Activated CD4-positive, alpha-beta memory T cell treated with anti-CD3 and anti-CD28 coated beads, Interleukin-2, amount 10 ng/mL, durations not matched to agents 7 days and 5 days (primary cell): ENCODE measurements at regions not wholly inside any gene's neighbourhood (a gene's known extent, or its start where the extent isn't known, plus 50 kb on each side); places are given as distances from the start of the nearest gene placed in this dataset.

Experiments used
- CTCF ChIA-PET: fragments of 350-600 bp; sonication (Branson Sonifier 250); formaldehyde crosslinking; loops from one replicate; lab custom pipeline; 2021; ENCODE audit warnings: antibody characterized with exemption, inconsistent platforms; lab: Charles Lee
- POLR2A ChIA-PET: fragments of 350-600 bp; sonication (Branson Sonifier 250); formaldehyde crosslinking; loops from one replicate; lab custom pipeline; 2021; ENCODE audit warnings: antibody characterized with exemption; lab: Charles Lee
- DNase-seq: peaks from one replicate; pipeline ENCODE4 v3.0.0-alpha.2; 2020
- H3K27ac Mint-ChIP-seq: one replicate; pipeline ENCODE4 v1.8.0; 2021; ENCODE audit warnings: mild to moderate bottlenecking, mixed read lengths
- H3K27me3 Mint-ChIP-seq: one replicate; pipeline ENCODE4 v1.8.0; 2021; ENCODE audit warnings: mixed read lengths
- H3K36me3 Mint-ChIP-seq: one replicate; pipeline ENCODE4 v1.8.0; 2021; ENCODE audit warnings: low read depth, mixed read lengths
- H3K4me1 Mint-ChIP-seq: one replicate; pipeline ENCODE4 v1.8.0; 2021; ENCODE audit warnings: mixed read lengths
- H3K4me3 Mint-ChIP-seq: one replicate; pipeline ENCODE4 v1.8.0; 2021; ENCODE audit warnings: mild to moderate bottlenecking, mixed read lengths
- H3K9me3 Mint-ChIP-seq: one replicate; pipeline ENCODE4 v1.8.0; 2021; ENCODE audit warnings: mixed read lengths

- Mint-ChIP-seq H3K4me1 (no peaks in the 10 kb centered on the region), H3K4me3 (no peak overlapping the region), H3K27me3 (peaks cover 8% of the 10 kb centered on the region), H3K36me3 (no peaks in the 10 kb centered on the region), H3K9me3 (no peaks in the 10 kb centered on the region), H3K27ac (no peak overlapping the region)
- CTCF ChIA-PET: no interaction called here
- no peak for DNase-seq
- POLR2A ChIA-PET: no interaction called here
Observed at GRCh38 chr15:47971637-47972036, 149.2 kb upstream of the SLC24A5 start.

DNA sequence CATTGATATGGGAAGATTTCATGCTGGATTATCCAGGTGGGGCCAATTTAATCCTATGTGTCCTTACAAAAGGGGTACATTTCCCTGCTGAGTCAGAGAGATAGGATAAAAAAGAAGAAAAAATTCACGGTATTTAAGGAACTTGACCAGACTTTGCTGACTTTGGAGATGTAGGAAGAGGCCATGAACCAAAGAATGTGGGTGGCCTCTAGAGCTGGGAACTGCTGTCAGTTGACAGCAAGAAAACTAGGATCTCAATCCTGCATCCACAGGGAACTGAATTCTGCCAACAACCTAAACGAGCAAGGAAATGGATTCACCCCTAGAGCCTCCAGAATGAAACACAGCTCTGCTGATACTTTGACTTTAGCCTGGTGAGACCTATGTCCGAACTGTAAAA, 148.1 kb upstream of the SLC24A5 start:
- no peaks in the 10 kb centered on the region for H3K9me3 Mint-ChIP-seq
- ChIA-PET POLR2A (no interaction called here), CTCF (no interaction called here)
- H3K36me3 Mint-ChIP-seq: no peaks in the 10 kb centered on the region
- H3K27me3 Mint-ChIP-seq: peaks cover 9% of the 10 kb centered on the region
- no peak overlapping the region for H3K4me3 Mint-ChIP-seq
- DNase-seq: no peak
- H3K4me1 Mint-ChIP-seq: no peaks in the 10 kb centered on the region
- H3K27ac Mint-ChIP-seq: no peak overlapping the region

DNA sequence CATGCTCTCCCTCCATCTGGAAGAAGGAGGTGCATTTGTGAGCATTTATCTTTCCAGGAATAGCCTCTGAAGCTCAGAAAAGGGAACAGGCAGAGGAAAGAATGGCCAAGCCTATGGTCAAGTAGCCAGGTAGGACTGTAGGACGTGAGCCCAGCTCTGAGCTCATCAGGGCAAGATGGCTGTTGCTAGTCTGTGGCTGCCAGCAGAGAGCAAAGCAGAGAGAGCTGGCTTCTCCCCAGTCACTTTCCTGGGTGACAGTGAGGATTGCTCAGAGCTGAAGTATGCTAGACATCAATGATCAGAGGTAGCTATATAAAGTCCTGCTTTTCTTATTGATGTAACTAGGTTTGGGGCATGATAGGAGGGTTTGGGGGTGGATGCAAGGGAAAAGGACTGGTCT, 146.1 kb upstream of the SLC24A5 start:
- DNase-seq: no peak
- CTCF ChIA-PET: interaction anchor here (2.2 kb wide), 1 partner anchor 13 kb away, joined by 5 read pairs; no protein-coding TSS in a partner anchor
- Mint-ChIP-seq H3K27ac (no peak overlapping the region), H3K27me3 (peaks cover 14% of the 10 kb centered on the region), H3K4me1 (no peaks in the 10 kb centered on the region), H3K36me3 (no peaks in the 10 kb centered on the region), H3K9me3 (no peaks in the 10 kb centered on the region), H3K4me3 (no peak overlapping the region)
- POLR2A ChIA-PET: no interaction called here

DNA sequence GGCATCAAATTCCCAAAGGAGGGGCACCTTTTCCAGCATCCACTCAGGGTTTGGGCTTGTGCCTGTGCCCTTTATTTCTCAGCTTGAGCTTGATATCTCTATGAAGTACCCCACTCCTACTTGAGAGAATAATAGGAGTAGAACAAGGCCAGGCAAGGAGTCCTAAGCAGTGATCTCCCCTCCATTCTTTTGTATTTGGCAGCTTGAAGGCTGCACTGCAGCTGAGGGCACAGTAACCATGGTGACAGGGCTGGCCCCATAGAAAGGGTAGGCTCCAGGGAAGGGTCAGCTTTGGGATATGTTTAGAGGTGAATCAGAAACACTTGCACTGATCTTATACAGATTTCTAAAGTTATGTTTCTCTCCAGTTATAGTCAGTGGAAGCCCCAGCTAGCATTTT, 145.4 kb upstream of the SLC24A5 start:
- Mint-ChIP-seq H3K27me3 (peaks cover 14% of the 10 kb centered on the region), H3K27ac (no peak overlapping the region)
- CTCF ChIA-PET: interaction anchor here (2.2 kb wide), 1 partner anchor 12 kb away, joined by 5 read pairs; no protein-coding TSS in a partner anchor

DNA sequence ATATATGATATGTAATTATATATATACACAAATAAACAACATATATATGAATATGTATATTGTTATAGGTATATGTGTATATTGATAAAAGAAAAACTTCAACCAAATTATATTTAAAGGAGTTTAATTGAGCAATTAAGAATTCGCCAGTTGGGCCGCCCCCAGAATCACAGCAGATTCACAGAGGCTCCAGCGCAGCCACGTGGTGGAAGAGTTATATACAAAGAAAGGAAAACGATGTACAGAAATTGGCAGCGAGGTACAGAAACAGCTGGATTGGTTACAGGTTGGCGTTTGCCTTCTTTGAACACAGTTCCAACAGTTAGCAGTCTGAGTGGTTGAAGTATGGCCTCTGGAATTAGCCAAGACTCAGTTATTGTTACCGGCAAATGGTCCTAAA, 137.3 kb upstream of the SLC24A5 start:
- H3K4me3 Mint-ChIP-seq: no peak overlapping the region
- no peak for DNase-seq
- no peaks in the 10 kb centered on the region for H3K4me1 Mint-ChIP-seq
- no peaks in the 10 kb centered on the region for H3K9me3 Mint-ChIP-seq
- H3K36me3 Mint-ChIP-seq: no peaks in the 10 kb centered on the region
- no peak overlapping the region for H3K27ac Mint-ChIP-seq
- ChIA-PET POLR2A (no interaction called here), CTCF (no interaction called here)
- H3K27me3 Mint-ChIP-seq: peaks cover 13% of the 10 kb centered on the region

More for the DNA sequence above, 145.4 kb upstream of the SLC24A5 start:
- Mint-ChIP-seq H3K4me3 (no peak overlapping the region), H3K4me1 (no peaks in the 10 kb centered on the region), H3K9me3 (no peaks in the 10 kb centered on the region), H3K36me3 (no peaks in the 10 kb centered on the region)
- DNase-seq: no peak
- POLR2A ChIA-PET: no interaction called here

DNA sequence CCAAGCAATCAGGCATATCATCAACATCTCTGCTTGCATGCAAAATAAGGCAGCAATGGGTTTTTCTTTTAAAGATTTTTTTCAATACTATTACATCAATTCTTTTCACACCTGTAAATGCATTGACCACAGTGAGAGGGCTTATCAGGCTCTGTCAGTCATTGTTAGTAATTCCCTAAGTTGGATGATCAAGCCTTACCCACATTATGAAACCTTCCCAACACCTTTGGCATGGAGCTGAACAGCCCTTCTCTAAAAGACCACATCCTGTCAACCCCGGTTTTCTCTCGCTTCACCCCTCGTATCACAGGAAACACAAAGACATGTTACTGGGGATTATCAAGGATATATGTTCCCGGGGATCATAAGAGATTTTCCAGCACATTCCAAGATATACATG, 135.2 kb upstream of the SLC24A5 start:
- Mint-ChIP-seq H3K9me3 (no peaks in the 10 kb centered on the region), H3K36me3 (no peaks in the 10 kb centered on the region), H3K4me3 (no peak overlapping the region), H3K27ac (no peak overlapping the region), H3K4me1 (no peaks in the 10 kb centered on the region), H3K27me3 (peaks cover 10% of the 10 kb centered on the region)
- ChIA-PET POLR2A (no interaction called here), CTCF (no interaction called here)
- no peak for DNase-seq

- Mint-ChIP-seq H3K36me3 (no peaks in the 10 kb centered on the region), H3K27ac (no peak overlapping the region), H3K27me3 (peaks cover 10% of the 10 kb centered on the region), H3K4me3 (no peak overlapping the region), H3K9me3 (no peaks in the 10 kb centered on the region), H3K4me1 (no peaks in the 10 kb centered on the region)
- no peak for DNase-seq
- ChIA-PET POLR2A (no interaction called here), CTCF (interaction anchor here (0.8 to 2.8 kb wide), 7 partner anchors 9 to 792 kb away, joined by 3 to 27 read pairs (median 5); no protein-coding TSS in a partner anchor)
Observed at GRCh38 chr15:47987461-47987860, 133.3 kb upstream of the SLC24A5 start.

- Mint-ChIP-seq H3K4me3 (no peak overlapping the region), H3K36me3 (no peaks in the 10 kb centered on the region), H3K4me1 (no peaks in the 10 kb centered on the region), H3K27ac (no peak overlapping the region), H3K27me3 (peaks cover 10% of the 10 kb centered on the region), H3K9me3 (no peaks in the 10 kb centered on the region)
- DNase-seq: peak; percentile 19
- CTCF ChIA-PET: interaction anchor here (0.8 to 2.8 kb wide), 7 partner anchors 9 to 793 kb away, joined by 3 to 27 read pairs (median 5); no protein-coding TSS in a partner anchor
- POLR2A ChIA-PET: no interaction called here
Observed at GRCh38 chr15:47987908-47988532, 132.8 kb upstream of the SLC24A5 start.

DNA sequence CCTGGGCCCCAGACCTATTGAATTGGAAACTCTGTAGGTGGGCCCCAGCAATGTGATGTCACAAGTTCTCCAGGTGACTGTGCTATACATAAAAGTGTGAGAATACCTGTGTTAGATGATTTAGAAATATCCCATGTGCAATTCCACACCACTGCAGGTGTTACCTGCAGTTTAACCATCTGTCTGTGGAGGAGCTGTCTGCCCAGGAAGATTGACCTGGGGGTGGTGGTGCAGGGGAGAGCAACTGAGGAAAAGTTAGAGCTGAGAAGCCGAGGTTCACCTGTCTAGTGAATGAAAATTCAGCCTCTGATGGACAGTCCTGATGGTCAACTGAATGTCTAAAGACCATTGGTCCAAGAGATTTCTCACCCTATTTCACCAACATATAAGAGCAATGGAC, 132.2 kb upstream of the SLC24A5 start:
- ChIA-PET POLR2A (no interaction called here), CTCF (interaction anchor here (1.2 to 2.8 kb wide), 4 partner anchors 29 to 794 kb away, joined by 3 to 27 read pairs (median 9); no protein-coding TSS in a partner anchor)
- DNase-seq: no peak
- H3K36me3 Mint-ChIP-seq: no peaks in the 10 kb centered on the region
- H3K4me3 Mint-ChIP-seq: no peak overlapping the region
- no peak overlapping the region for H3K27ac Mint-ChIP-seq
- H3K27me3 Mint-ChIP-seq: peaks cover 10% of the 10 kb centered on the region
- H3K4me1 Mint-ChIP-seq: no peaks in the 10 kb centered on the region
- H3K9me3 Mint-ChIP-seq: no peaks in the 10 kb centered on the region

DNA sequence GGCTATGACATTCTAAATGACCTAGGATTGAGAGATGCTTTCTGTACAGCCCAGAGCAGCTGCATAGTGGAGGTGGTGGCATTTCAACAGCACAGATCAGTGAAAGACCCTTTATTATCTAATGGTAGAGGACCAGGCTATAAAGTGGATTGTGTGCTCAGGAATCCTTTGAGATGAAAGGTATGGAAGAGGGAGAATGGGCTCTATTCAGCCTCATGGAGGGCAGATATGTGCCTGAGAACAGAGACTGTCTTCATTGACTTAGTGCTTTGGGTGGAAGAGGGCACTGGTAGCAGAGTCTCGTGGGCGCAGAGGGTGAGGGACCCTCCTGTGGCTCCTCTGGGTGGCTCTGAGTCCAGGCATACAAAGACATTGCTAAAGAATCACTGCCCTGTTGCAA, 130.0 kb upstream of the SLC24A5 start:
- Mint-ChIP-seq H3K36me3 (no peaks in the 10 kb centered on the region), H3K9me3 (no peaks in the 10 kb centered on the region), H3K4me3 (no peak overlapping the region), H3K27me3 (peaks cover 10% of the 10 kb centered on the region), H3K4me1 (no peaks in the 10 kb centered on the region), H3K27ac (no peak overlapping the region)
- CTCF ChIA-PET: no interaction called here
- DNase-seq: no peak
- POLR2A ChIA-PET: no interaction called here

DNA sequence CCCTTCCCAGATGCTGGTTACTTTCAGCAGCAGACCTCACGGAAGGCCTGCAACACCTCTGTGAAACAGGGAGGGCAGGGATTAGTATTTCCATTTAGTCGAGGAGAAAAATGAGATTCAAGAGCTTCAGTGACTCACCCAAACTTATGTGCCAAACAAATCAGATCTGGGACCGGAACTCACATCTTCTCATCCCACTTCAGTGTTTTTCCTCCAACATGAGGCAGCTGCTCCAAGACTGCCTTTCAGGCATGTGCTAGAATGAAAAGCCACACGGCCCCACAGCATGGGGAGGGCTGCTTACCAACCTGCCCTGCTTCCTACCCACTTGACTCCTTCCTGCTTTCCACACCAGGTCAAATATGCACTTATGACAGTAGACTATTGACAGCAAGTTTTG, 129.4 kb upstream of the SLC24A5 start:
- no peaks in the 10 kb centered on the region for H3K4me1 Mint-ChIP-seq

DNA sequence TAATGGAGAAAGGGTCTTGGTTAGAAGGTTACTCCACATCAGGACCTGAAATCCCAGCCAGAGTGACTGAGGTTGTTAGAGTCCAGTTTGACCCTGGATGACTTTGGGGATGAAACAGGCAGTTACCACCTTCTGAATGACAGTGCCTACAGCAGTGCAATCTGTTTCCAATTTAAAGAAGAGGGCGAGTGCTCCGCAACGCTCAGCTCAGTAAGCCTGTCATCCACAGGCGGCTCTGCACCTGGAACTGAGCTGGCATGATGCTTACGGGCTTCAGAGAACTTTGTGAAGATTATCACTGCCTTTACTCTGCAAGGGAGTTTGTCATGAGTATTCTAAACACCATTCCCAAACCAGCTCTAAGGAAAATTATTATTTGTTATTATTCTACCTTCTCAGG, 127.7 kb upstream of the SLC24A5 start:
- DNase-seq: no peak
- H3K27ac Mint-ChIP-seq: no peak overlapping the region
- H3K27me3 Mint-ChIP-seq: no peaks in the 10 kb centered on the region
- H3K9me3 Mint-ChIP-seq: no peaks in the 10 kb centered on the region
- H3K4me1 Mint-ChIP-seq: no peaks in the 10 kb centered on the region
- H3K4me3 Mint-ChIP-seq: no peak overlapping the region
- ChIA-PET CTCF (no interaction called here), POLR2A (no interaction called here)
- no peaks in the 10 kb centered on the region for H3K36me3 Mint-ChIP-seq

More for the DNA sequence above, 129.4 kb upstream of the SLC24A5 start:
- Mint-ChIP-seq H3K27me3 (peaks cover 9% of the 10 kb centered on the region), H3K4me3 (no peak overlapping the region), H3K9me3 (no peaks in the 10 kb centered on the region), H3K27ac (no peak overlapping the region), H3K36me3 (no peaks in the 10 kb centered on the region)
- POLR2A ChIA-PET: no interaction called here
- CTCF ChIA-PET: no interaction called here
- DNase-seq: no peak

GRCh38 chr15:47997195-47998080, 123.4 kb upstream of the SLC24A5 start:
- ChIA-PET CTCF (no interaction called here), POLR2A (no interaction called here)
- Mint-ChIP-seq H3K36me3 (no peaks in the 10 kb centered on the region), H3K9me3 (no peaks in the 10 kb centered on the region), H3K27me3 (no peaks in the 10 kb centered on the region), H3K27ac (no peak overlapping the region), H3K4me3 (no peak overlapping the region), H3K4me1 (no peaks in the 10 kb centered on the region)
- no peak for DNase-seq
